Body of pancreas (tissue), 4 donors: ENCODE measurements at regions not wholly inside any gene's neighbourhood (a gene's known extent, or its start where the extent isn't known, plus 50 kb on each side); places are given as distances from the start of the nearest gene placed in this dataset.

Experiments used
- POLR2A ChIP-seq, 3 donors: fragments of 450-650 bp; IDR thresholded peaks; one replicate each; pipeline ENCODE4 v1.6.1; 2016; ENCODE audit warnings: antibody characterized with exemption in 3 of 3, mild to moderate bottlenecking in 2 of 3
- TF ChIP-seq, protein P1 (sequence below), 7 experiments: fragments of 450-650 bp in 4 of 7; fragments of 200-600 bp in 3 of 7; sonication (generic) in 3 of 7; IDR thresholded peaks; one replicate each; pipeline ENCODE4 v1.5.1; 2016 to 2019; ENCODE audit warnings: antibody characterized with exemption in 7 of 7

GRCh38 chr4:136917312-136918110 lies 614.8 kb downstream of the PCDH18 start:
- TF ChIP-seq, protein P1, sequence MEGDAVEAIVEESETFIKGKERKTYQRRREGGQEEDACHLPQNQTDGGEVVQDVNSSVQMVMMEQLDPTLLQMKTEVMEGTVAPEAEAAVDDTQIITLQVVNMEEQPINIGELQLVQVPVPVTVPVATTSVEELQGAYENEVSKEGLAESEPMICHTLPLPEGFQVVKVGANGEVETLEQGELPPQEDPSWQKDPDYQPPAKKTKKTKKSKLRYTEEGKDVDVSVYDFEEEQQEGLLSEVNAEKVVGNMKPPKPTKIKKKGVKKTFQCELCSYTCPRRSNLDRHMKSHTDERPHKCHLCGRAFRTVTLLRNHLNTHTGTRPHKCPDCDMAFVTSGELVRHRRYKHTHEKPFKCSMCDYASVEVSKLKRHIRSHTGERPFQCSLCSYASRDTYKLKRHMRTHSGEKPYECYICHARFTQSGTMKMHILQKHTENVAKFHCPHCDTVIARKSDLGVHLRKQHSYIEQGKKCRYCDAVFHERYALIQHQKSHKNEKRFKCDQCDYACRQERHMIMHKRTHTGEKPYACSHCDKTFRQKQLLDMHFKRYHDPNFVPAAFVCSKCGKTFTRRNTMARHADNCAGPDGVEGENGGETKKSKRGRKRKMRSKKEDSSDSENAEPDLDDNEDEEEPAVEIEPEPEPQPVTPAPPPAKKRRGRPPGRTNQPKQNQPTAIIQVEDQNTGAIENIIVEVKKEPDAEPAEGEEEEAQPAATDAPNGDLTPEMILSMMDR (IDR thresholded peaks at IDR 0.05), result no peak
- TF ChIP-seq POLR2A (IDR thresholded peaks at IDR 0.05), result no peak
